ENCODE measurements at regions not wholly inside any gene's neighbourhood (a gene's known extent, or its start where the extent isn't known, plus 50 kb on each side); places are given as distances from the start of the nearest gene placed in this dataset.

DNA sequence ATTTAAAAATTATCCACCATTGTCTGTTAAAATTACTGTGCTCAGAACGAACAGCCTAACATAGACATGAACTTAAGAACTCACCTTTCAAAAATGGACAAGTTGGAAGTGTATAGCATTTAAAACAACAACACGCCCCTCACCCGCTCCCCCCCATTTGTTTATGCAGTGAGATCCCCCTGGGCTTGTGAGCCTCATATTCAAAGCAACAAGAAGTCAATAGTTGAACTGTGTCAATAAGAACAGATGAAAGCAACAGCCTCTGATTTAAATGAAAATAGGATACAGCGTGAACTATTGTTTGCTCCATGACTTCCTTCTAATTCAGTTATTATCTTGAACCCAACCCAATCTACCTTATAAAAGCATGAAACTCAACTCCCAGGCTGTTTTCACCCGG, 314.2 kb downstream of the BLID start:
- Histone ChIP-seq H3K4me1 (ENCODE audit: insufficient read depth, low read length) (peaks cover 12% of the 10 kb centered on the region), H3K23me2 (ENCODE audit: insufficient read length, low read depth, low read length, poor library complexity, severe bottlenecking) (peaks cover 6% of the 10 kb centered on the region), H4K20me1 (ENCODE audit: control insufficient read depth, insufficient read depth, insufficient read length) (no peaks in the 10 kb centered on the region), H3K9ac (ENCODE audit: extremely low read depth, insufficient read length, low read length) (no peak overlapping the region), H3K9me3 (ENCODE audit: control insufficient read depth, low read depth, low read length) (peaks cover 5% of the 10 kb centered on the region), H2AK5ac (ENCODE audit: insufficient read length, low read length) (no peak overlapping the region), H3K14ac (ENCODE audit: insufficient read depth, low read length) (no peak overlapping the region), H2BK12ac (ENCODE audit: insufficient read length, low read depth, low read length) (no peak overlapping the region), H3T11ph (ENCODE audit: low read length) (no peak overlapping the region), H4K8ac (replicated peaks; ENCODE audit: insufficient read length, low read depth, low read length) (no peak overlapping the region), H2BK5ac (ENCODE audit: insufficient read length, low read length) (no peak overlapping the region), H4K91ac (ENCODE audit: insufficient read length, low read depth, low read length) (no peak overlapping the region), H3K27me3 (ENCODE audit: insufficient read depth, low read length) (no peaks in the 10 kb centered on the region), H3K79me1 (ENCODE audit: insufficient read depth, low read depth, low read length, poor library complexity, severe bottlenecking) (no peaks in the 10 kb centered on the region), H4K5ac (ENCODE audit: insufficient read length, low read depth, low read length) (no peak overlapping the region), H3K4ac (ENCODE audit: low read depth, low read length) (no peak overlapping the region), H3K18ac (ENCODE audit: insufficient read length, low read depth, low read length) (no peak overlapping the region), H3K56ac (ENCODE audit: insufficient read length, low read depth, low read length) (no peak overlapping the region), H3K79me2 (ENCODE audit: insufficient read depth, low read length) (no peaks in the 10 kb centered on the region), H3K4me2 (ENCODE audit: insufficient read depth, insufficient read length, low read length) (peak overlapping the region; percentile 41), H2AFZ (ENCODE audit: low read length) (no peak overlapping the region), H2BK15ac (ENCODE audit: low read depth, low read length) (no peak overlapping the region), H3K27ac (ENCODE audit: insufficient read length, low read depth, low read length) (peak overlapping the region; percentile 94), H3K23ac (ENCODE audit: insufficient read length, low read depth, low read length) (no peak overlapping the region), H2BK120ac (ENCODE audit: low read depth, low read length, poor library complexity, severe bottlenecking) (no peak overlapping the region), H2BK20ac (ENCODE audit: low read depth, low read length, poor library complexity, severe bottlenecking) (no peak overlapping the region)
- DNase-seq, result no peak
- Mint-ChIP-seq H3K9me3 (peaks cover 14% of the 10 kb centered on the region in 2 experiments), H3K4me3 (peak overlapping the region; percentile 48 to 71), H3K27ac (peak overlapping the region; percentile 98 to 100 (median 99); a peak in 6 of 7 replicates), H3K27me3 (ENCODE audit: low read depth) (no peaks in the 10 kb centered on the region), H3K36me3 (ENCODE audit: insufficient read depth in 1 of 3, low read depth in 3 of 3) (peaks cover 8 to 27% (median 16%) of the 10 kb centered on the region in 3 experiments), H3K4me1 (peaks cover 46 to 52% of the 10 kb centered on the region in 2 experiments)
- TF ChIP-seq, protein P1, sequence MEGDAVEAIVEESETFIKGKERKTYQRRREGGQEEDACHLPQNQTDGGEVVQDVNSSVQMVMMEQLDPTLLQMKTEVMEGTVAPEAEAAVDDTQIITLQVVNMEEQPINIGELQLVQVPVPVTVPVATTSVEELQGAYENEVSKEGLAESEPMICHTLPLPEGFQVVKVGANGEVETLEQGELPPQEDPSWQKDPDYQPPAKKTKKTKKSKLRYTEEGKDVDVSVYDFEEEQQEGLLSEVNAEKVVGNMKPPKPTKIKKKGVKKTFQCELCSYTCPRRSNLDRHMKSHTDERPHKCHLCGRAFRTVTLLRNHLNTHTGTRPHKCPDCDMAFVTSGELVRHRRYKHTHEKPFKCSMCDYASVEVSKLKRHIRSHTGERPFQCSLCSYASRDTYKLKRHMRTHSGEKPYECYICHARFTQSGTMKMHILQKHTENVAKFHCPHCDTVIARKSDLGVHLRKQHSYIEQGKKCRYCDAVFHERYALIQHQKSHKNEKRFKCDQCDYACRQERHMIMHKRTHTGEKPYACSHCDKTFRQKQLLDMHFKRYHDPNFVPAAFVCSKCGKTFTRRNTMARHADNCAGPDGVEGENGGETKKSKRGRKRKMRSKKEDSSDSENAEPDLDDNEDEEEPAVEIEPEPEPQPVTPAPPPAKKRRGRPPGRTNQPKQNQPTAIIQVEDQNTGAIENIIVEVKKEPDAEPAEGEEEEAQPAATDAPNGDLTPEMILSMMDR (conservative IDR thresholded peaks at IDR 0.05), result no peak
- WGBS (ENCODE audit: extremely low coverage, insufficient read length, low lambda C conversion rate), result no CpG with 5 or more reads among the region's 5 CpGs
